Cerebellar nuclear complex (tissue), 1 donor: ENCODE measurements at regions not wholly inside any gene's neighbourhood (a gene's known extent, or its start where the extent isn't known, plus 50 kb on each side); places are given as distances from the start of the nearest gene placed in this dataset.
"Not testable (repeated sequence)": the region's sequence is repeated elsewhere in the genome, so short reads cannot be mapped to it uniquely, and the experiment has no call there.

Experiments used
- DNase-seq, 2 experiments: peaks; one replicate each; lab custom pipeline; 2025; lab: John Stamatoyannopoulos, UW

DNA sequence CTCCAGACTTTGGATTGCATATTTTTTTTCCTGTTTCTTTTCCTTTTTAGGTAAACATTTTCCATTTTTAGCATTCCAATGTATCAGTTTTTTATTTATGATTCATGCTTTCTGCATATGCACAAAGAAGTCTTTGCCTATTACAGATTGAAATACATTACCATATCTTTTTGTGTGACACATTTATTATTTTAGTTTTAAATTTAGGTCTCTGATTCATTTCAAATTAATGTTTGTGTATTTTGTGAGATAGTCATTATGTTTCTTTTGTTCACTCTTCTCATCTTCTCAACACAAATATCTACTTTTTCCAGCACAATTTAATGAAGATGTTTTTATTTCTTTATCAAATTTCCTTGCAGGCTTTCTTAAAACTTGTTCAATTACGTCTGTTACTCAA lies 838.0 kb upstream of the CDH18 start:
- DNase-seq = not testable (repeated sequence)

DNA sequence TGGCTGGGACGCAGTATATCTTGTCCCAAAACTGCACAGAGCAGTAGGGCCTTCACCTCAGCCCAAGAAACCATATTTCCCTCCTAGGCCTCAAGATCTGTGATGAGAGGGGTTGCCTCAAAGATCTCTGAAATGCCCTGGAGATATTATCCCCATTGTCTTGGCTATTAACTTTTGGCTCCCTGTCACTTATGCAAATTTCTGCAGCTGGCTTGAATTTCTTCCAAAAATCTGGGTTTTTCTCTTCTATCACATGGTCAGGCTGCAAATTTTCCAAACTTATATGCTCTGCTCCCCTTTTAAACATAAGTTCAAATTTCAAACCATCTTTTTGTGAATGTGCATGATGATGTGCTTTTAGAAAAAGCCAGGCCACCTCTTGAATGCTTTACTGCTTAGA lies 809.2 kb upstream of the CDH18 start:
- not testable (repeated sequence) for DNase-seq

GRCh38 chr5:20784755-20785154 lies 796.8 kb upstream of the CDH18 start:
- DNase-seq = not testable (repeated sequence)

- not testable (repeated sequence) for DNase-seq
Measured at GRCh38 chr5:20783484-20783883, 795.5 kb upstream of the CDH18 start.

DNA sequence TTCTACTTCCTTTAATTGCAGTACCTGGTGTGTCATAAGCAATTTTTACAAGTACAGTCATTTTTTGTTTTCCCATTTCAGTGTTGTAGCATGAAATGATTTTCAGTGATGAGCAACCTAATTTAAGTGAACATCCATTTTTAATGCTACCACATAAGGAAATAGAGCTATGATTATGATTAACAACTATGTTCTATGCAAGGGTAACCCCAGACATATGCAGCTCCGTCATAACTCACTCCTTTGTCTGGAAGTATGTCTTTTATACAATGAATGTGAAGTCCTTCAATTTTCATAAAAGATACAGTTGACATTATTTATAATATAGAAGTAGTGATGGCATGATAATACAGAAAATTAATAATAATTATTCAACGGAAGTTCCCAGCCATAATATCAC lies 783.3 kb upstream of the CDH18 start:
- DNase-seq = not testable (repeated sequence)

DNA sequence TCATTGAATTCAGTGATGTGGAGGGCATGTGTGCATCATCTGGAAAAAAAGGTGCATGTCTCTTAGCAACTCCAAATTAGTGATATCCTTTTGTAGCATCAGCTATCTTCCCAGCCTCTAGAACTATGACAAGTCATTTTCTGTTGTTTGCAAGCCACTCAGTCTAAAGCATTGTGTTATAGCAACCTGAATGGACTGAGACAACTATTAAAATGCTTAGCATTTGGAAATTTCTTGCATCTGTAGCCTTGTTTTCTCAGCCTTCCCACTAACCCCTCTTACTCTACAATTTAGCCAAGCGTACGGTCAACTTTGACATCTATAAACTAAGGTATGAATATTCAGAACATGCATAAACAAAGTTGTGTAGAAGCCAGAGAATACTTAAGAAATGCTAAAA lies 777.1 kb upstream of the CDH18 start:
- not testable (repeated sequence) for DNase-seq

- DNase-seq = not testable (repeated sequence)
Measured at GRCh38 chr5:20759459-20759858, 771.5 kb upstream of the CDH18 start.

DNA sequence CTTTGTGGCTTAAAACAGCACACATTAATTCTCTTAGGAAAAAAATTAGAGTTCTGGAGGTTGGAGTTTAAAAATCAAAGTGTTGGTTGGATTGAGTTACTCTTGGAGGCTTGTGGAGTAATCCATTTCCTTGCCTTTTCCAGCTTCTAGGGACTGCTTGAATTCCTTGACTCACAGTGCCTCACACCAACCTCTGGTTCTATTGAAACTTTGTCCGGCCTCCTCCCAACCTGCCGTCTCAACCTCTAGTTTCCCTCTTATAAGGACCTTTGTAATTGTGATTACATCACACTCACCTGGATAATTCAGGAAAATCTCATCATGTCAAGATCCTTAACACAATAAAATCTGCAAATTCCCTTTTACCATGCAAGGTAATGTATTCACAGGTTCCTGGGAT lies 764.2 kb upstream of the CDH18 start:
- DNase-seq = not testable (repeated sequence)

- DNase-seq = not testable (repeated sequence)
Measured at GRCh38 chr5:20735715-20736114, 747.7 kb upstream of the CDH18 start.

- not testable (repeated sequence) for DNase-seq
Measured at GRCh38 chr5:20732223-20732622, 744.2 kb upstream of the CDH18 start.

GRCh38 chr5:20721286-20721685 lies 733.3 kb upstream of the CDH18 start:
- DNase-seq = not testable (repeated sequence)

- not testable (repeated sequence) for DNase-seq
Measured at GRCh38 chr5:20711520-20712155, 723.6 kb upstream of the CDH18 start.

GRCh38 chr5:20707634-20708033 lies 719.6 kb upstream of the CDH18 start:
- DNase-seq = not testable (repeated sequence)

DNA sequence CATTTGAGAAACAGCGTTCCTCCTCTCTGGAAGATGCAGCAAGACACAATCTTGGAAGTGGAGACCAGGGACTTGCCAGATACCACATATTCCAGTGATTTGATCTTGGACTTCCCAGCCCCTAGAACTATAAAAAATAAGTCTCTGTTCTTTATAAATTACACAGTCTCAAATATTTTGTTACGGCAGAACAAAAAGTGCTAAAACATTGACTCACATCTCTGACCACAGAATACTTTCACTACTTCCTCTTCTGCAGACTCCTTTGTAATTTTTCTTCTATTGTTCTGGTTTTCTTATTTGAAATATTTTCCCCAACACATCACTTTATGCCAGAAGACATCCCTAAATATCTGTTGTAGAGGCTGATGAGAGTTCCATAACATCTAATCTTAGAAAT lies 706.1 kb upstream of the CDH18 start:
- DNase-seq = no peak

DNA sequence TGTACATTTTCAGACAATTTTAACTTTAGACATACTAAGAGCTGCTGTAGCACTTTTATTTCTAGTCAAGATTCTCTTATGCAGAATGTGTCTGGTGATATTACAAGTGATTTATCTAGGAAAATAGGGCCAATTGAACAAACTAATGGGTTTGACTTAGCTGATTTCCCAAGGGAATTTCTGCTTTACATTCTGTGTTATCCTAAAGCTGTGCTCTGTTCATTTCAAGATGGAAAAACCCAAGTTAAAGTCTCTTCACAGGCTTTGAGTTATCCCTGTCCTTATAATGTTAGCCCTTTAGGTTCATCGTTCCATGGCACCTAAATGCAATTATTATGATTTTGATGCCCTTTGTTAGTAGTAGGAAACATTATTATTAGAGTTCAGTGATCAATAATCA lies 704.9 kb upstream of the CDH18 start:
- DNase-seq = no peak

DNA sequence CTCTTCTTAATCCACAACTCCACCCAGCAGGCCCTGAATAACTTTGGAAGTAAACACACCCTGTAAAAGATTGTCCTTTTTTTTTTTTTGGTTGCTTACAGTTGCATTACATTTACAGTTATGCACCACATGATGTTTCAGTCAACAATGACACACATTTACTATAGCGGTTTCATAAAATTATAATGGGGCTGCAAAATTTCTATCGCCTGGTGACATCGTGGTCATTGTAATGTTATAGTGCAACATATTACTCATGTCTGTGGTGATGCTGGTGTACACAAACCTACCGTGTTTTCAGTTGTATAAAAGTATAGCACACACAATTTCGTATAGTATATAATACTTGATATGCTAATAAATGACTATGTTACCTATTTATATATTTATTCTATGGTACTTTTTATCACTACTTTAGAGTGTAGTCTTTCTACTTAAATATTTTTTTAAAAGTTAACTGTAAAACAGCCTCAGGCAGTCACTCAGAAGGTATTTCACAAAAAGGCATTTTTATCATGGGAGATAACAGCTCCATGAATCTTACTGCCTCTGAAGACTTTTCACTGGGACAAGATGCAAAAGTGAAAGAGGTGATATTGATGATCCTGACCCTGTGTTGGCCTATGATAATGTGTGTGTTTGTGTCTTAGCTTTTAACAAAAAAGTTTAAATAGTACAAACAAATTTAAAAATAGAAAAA lies 695.4 kb upstream of the CDH18 start:
- no peak for DNase-seq

DNA sequence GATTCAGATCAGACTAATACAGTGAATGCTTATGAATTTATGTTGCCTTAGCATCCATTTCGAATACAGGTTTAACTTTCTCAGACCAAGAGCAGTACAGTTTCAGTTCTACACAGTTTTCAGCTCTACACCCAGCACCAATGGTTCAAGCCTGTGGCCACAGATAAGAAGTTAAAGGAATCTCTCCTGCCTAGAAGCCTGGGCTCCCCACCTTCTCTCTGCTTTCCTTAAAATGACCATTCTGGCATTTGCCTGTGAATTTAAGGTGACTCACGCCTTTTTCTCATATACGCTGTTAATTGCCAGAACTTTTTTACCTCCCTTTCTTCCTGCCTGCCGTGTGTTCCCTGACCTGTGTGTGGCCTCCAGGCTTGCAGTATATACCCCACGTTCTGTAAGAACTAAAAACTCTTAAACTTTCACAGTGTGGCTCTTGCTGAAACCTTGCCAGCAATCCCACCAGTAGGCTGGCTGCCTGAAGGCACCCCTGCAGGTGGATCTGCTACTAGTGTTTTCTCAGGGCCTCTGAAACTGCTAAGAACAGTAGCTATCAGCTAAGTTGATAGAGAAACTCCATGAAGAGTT lies 692.8 kb upstream of the CDH18 start:
- no peak for DNase-seq

- DNase-seq = no peak
Measured at GRCh38 chr5:20678814-20679298, 690.9 kb upstream of the CDH18 start.

DNA sequence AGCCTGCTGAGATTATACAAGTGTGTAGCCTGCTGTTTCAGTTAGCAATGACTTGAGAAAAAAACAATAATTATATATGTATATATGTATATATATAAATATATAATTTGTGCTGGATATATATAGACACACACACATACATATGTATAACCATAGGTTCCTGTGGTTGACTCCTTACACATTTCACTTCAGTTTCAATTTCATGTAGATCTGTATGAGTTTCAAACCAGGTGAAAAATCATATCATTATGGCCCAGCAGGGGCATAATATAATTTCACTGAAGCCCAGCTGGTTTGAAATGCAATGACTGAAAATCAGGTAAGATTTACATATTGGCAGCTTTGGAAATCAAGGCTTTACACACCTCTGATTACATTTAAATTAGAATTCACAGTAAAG lies 690.4 kb upstream of the CDH18 start:
- no peak for DNase-seq

DNA sequence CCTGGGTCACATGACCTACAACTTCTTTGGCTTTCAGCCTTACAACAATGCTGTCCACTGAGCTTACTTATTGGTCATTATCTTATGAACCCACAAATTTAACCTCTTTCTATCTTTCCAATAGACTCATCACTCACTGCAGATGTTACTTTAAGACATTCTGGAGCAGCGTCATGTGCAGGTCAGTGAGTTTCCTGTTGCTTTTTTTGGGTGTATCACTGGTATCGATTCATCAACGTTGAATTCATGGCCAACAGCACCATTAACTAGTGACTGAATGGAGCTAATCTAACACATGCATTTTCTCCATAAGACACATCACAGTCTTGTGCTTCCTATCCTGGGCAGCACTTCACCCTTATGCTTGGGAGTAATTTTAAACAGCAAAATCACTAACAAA lies 672.6 kb upstream of the CDH18 start:
- no peak for DNase-seq

- DNase-seq = no peak
Measured at GRCh38 chr5:20656262-20656661, 668.3 kb upstream of the CDH18 start.

- no peak for DNase-seq
Measured at GRCh38 chr5:20655211-20655610, 667.2 kb upstream of the CDH18 start.

- no peak for DNase-seq
Measured at GRCh38 chr5:20654746-20655145, 666.7 kb upstream of the CDH18 start.
